Naive B cell (primary cell): ENCODE measurements at regions not wholly inside any gene's neighbourhood (a gene's known extent, or its start where the extent isn't known, plus 50 kb on each side); places are given as distances from the start of the nearest gene placed in this dataset.

ENCODE experiments used
- ATAC-seq, 2 donors: fragments of 150-1000 bp; cut with Tn5 transposase; 2 replicates each; pipeline ENCODE4 v1.10.0; 2021; ENCODE audit warnings: low read depth in 2 of 2, mild to moderate bottlenecking in 2 of 2, moderate library complexity in 2 of 2
- DNase-seq: peaks from one replicate; pipeline ENCODE4 v3.0.0; 2022
- H3K27ac Mint-ChIP-seq, 6 donors: one replicate each; pipeline ENCODE4 v1.8.0; 2020 to 2022; ENCODE audit warnings: mild to moderate bottlenecking in 6 of 6, mixed read lengths in 6 of 6, moderate library complexity in 5 of 6, inconsistent platforms in 2 of 6
- H3K27me3 Mint-ChIP-seq, 3 donors: one replicate each; pipeline ENCODE4 v1.8.0; 2021 to 2022; ENCODE audit warnings: mixed read lengths in 3 of 3, mild to moderate bottlenecking in 1 of 3
- H3K36me3 Mint-ChIP-seq, 2 donors: one replicate each; pipeline ENCODE4 v1.8.0; 2020 to 2022; ENCODE audit warnings: mixed read lengths in 2 of 2, inconsistent platforms in 1 of 2, mild to moderate bottlenecking in 1 of 2
- H3K4me1 Mint-ChIP-seq, 3 donors: one replicate each; pipeline ENCODE4 v1.8.0; 2020 to 2022; ENCODE audit warnings: mixed read lengths in 3 of 3, inconsistent platforms in 1 of 3, mild to moderate bottlenecking in 1 of 3, moderate library complexity in 1 of 3
- H3K4me3 Mint-ChIP-seq, 8 donors: one replicate each; pipeline ENCODE4 v1.8.0; 2020 to 2022; ENCODE audit warnings: mild to moderate bottlenecking in 8 of 8, mixed read lengths in 8 of 8, moderate library complexity in 8 of 8, inconsistent platforms in 2 of 8
- H3K9me3 Mint-ChIP-seq, 7 donors: one replicate each; pipeline ENCODE4 v1.8.0; 2020 to 2022; ENCODE audit warnings: mixed read lengths in 7 of 7, mild to moderate bottlenecking in 5 of 7, inconsistent platforms in 2 of 7, moderate library complexity in 1 of 7

GRCh38 chr4:33187035-33187434 lies 2466.9 kb downstream of the PCDH7 start:
- Mint-ChIP-seq H3K36me3 (no peaks in the 10 kb centered on the region), H3K9me3 (peaks cover 0 to 8% (median 3%) of the 10 kb centered on the region in 7 donors), H3K4me3 (no peak overlapping the region), H3K4me1 (no peaks in the 10 kb centered on the region), H3K27ac (no peak overlapping the region), H3K27me3 (no peaks in the 10 kb centered on the region)
- ATAC-seq (no peak), DNase-seq (no peak)

- peaks cover 0 to 3% (median 0%) of the 10 kb centered on the region in 7 donors for H3K9me3 Mint-ChIP-seq
- no peak overlapping the region for H3K27ac Mint-ChIP-seq
- no peaks in the 10 kb centered on the region for H3K4me1 Mint-ChIP-seq
- no peaks in the 10 kb centered on the region for H3K27me3 Mint-ChIP-seq
- H3K4me3 Mint-ChIP-seq: no peak overlapping the region
- no peaks in the 10 kb centered on the region for H3K36me3 Mint-ChIP-seq
- no peak for ATAC-seq
- no peak for DNase-seq
Measured at GRCh38 chr4:33188733-33189132, 2468.6 kb downstream of the PCDH7 start.

- ATAC-seq (no peak), DNase-seq (no peak)
- Mint-ChIP-seq H3K36me3 (no peaks in the 10 kb centered on the region), H3K4me1 (no peaks in the 10 kb centered on the region), H3K9me3 (no peaks in the 10 kb centered on the region), H3K27me3 (no peaks in the 10 kb centered on the region), H3K4me3 (no peak overlapping the region), H3K27ac (no peak overlapping the region)
Measured at GRCh38 chr4:33189169-33189568, 2469.0 kb downstream of the PCDH7 start.

GRCh38 chr4:33193109-33193508 lies 2472.9 kb downstream of the PCDH7 start:
- DNase-seq: no peak

GRCh38 chr4:33200377-33200776 lies 2480.2 kb downstream of the PCDH7 start:
- Mint-ChIP-seq H3K27me3 (no peaks in the 10 kb centered on the region), H3K27ac (no peak overlapping the region), H3K36me3 (no peaks in the 10 kb centered on the region), H3K9me3 (peaks cover 0 to 19% (median 2%) of the 10 kb centered on the region in 7 donors), H3K4me1 (no peaks in the 10 kb centered on the region), H3K4me3 (no peak overlapping the region)
- ATAC-seq (no peak), DNase-seq (no peak)

More at GRCh38 chr4:33193109-33193508, 2472.9 kb downstream of the PCDH7 start:
- no peak for ATAC-seq
- Mint-ChIP-seq H3K36me3 (no peaks in the 10 kb centered on the region), H3K4me3 (no peak overlapping the region), H3K27ac (no peak overlapping the region), H3K27me3 (no peaks in the 10 kb centered on the region), H3K9me3 (peaks cover 0 to 3% (median 0%) of the 10 kb centered on the region in 7 donors), H3K4me1 (no peaks in the 10 kb centered on the region)

- Mint-ChIP-seq H3K36me3 (no peaks in the 10 kb centered on the region), H3K4me3 (no peak overlapping the region), H3K27me3 (no peaks in the 10 kb centered on the region), H3K27ac (no peak overlapping the region), H3K4me1 (no peaks in the 10 kb centered on the region), H3K9me3 (peaks cover 0 to 5% (median 4%) of the 10 kb centered on the region in 7 donors)
- ATAC-seq (no peak), DNase-seq (no peak)
Measured at GRCh38 chr4:33218238-33218637, 2498.1 kb downstream of the PCDH7 start.

- H3K4me1 Mint-ChIP-seq: no peaks in the 10 kb centered on the region
- H3K36me3 Mint-ChIP-seq: no peaks in the 10 kb centered on the region
- H3K9me3 Mint-ChIP-seq: peaks cover 0 to 9% (median 6%) of the 10 kb centered on the region in 7 donors
- H3K27me3 Mint-ChIP-seq: no peaks in the 10 kb centered on the region
- ATAC-seq: no peak
- no peak for DNase-seq
- no peak overlapping the region for H3K4me3 Mint-ChIP-seq
- no peak overlapping the region for H3K27ac Mint-ChIP-seq
Measured at GRCh38 chr4:33226133-33226532, 2506.0 kb downstream of the PCDH7 start.

GRCh38 chr4:33226783-33227182 lies 2506.6 kb downstream of the PCDH7 start:
- Mint-ChIP-seq H3K36me3 (no peaks in the 10 kb centered on the region), H3K4me3 (no peak overlapping the region), H3K4me1 (no peaks in the 10 kb centered on the region)

GRCh38 chr4:33255094-33255493 lies 2534.9 kb downstream of the PCDH7 start:
- Mint-ChIP-seq H3K27ac (peak overlapping the region in 1 of 6 donors; percentile 59), H3K4me1 (no peaks in the 10 kb centered on the region), H3K36me3 (no peaks in the 10 kb centered on the region), H3K9me3 (peaks cover 0 to 6% (median 3%) of the 10 kb centered on the region in 7 donors), H3K27me3 (no peaks in the 10 kb centered on the region), H3K4me3 (no peak overlapping the region)
- DNase-seq (no peak), ATAC-seq (no peak)

More at GRCh38 chr4:33226783-33227182, 2506.6 kb downstream of the PCDH7 start:
- Mint-ChIP-seq H3K9me3 (peaks cover 0 to 9% (median 6%) of the 10 kb centered on the region in 7 donors), H3K27me3 (no peaks in the 10 kb centered on the region), H3K27ac (no peak overlapping the region)
- ATAC-seq (no peak), DNase-seq (no peak)

GRCh38 chr4:33255507-33255906 lies 2535.3 kb downstream of the PCDH7 start:
- Mint-ChIP-seq H3K36me3 (no peaks in the 10 kb centered on the region), H3K4me1 (no peaks in the 10 kb centered on the region), H3K4me3 (no peak overlapping the region), H3K27ac (no peak overlapping the region), H3K27me3 (no peaks in the 10 kb centered on the region), H3K9me3 (peaks cover 0 to 5% (median 3%) of the 10 kb centered on the region in 7 donors)
- no peak for DNase-seq
- ATAC-seq: no peak

- H3K36me3 Mint-ChIP-seq: no peaks in the 10 kb centered on the region
- no peaks in the 10 kb centered on the region for H3K4me1 Mint-ChIP-seq
- H3K27ac Mint-ChIP-seq: no peak overlapping the region
- H3K9me3 Mint-ChIP-seq: peaks cover 0 to 4% (median 0%) of the 10 kb centered on the region in 7 donors
- H3K27me3 Mint-ChIP-seq: no peaks in the 10 kb centered on the region
- no peak for DNase-seq
- no peak overlapping the region for H3K4me3 Mint-ChIP-seq
- no peak for ATAC-seq
Measured at GRCh38 chr4:33262824-33263223, 2542.7 kb downstream of the PCDH7 start.

GRCh38 chr4:33268776-33269175 lies 2548.6 kb downstream of the PCDH7 start:
- H3K9me3 Mint-ChIP-seq: peaks cover 0 to 4% (median 0%) of the 10 kb centered on the region in 7 donors
- H3K27ac Mint-ChIP-seq: no peak overlapping the region
- no peaks in the 10 kb centered on the region for H3K36me3 Mint-ChIP-seq
- H3K4me3 Mint-ChIP-seq: no peak overlapping the region
- H3K4me1 Mint-ChIP-seq: no peaks in the 10 kb centered on the region
- H3K27me3 Mint-ChIP-seq: no peaks in the 10 kb centered on the region
- DNase-seq: no peak
- no peak for ATAC-seq

- no peaks in the 10 kb centered on the region for H3K27me3 Mint-ChIP-seq
- H3K4me3 Mint-ChIP-seq: no peak overlapping the region
- H3K36me3 Mint-ChIP-seq: no peaks in the 10 kb centered on the region
- ATAC-seq (no peak), DNase-seq (no peak)
- H3K4me1 Mint-ChIP-seq: no peaks in the 10 kb centered on the region
- H3K27ac Mint-ChIP-seq: no peak overlapping the region
- peaks cover 0 to 4% (median 0%) of the 10 kb centered on the region in 7 donors for H3K9me3 Mint-ChIP-seq
Measured at GRCh38 chr4:33270403-33270802, 2550.2 kb downstream of the PCDH7 start.

- Mint-ChIP-seq H3K4me1 (no peaks in the 10 kb centered on the region), H3K27ac (no peak overlapping the region), H3K27me3 (no peaks in the 10 kb centered on the region), H3K4me3 (no peak overlapping the region), H3K36me3 (no peaks in the 10 kb centered on the region), H3K9me3 (peaks cover 0 to 4% (median 0%) of the 10 kb centered on the region in 7 donors)
- no peak for DNase-seq
- no peak for ATAC-seq
Measured at GRCh38 chr4:33272722-33273121, 2552.6 kb downstream of the PCDH7 start.

GRCh38 chr4:33283818-33284217 lies 2563.6 kb downstream of the PCDH7 start:
- no peaks in the 10 kb centered on the region for H3K36me3 Mint-ChIP-seq
- H3K9me3 Mint-ChIP-seq: peaks cover 0 to 12% (median 2%) of the 10 kb centered on the region in 7 donors
- no peak overlapping the region for H3K4me3 Mint-ChIP-seq
- ATAC-seq: no peak
- H3K4me1 Mint-ChIP-seq: no peaks in the 10 kb centered on the region
- no peak for DNase-seq
- no peak overlapping the region for H3K27ac Mint-ChIP-seq
- H3K27me3 Mint-ChIP-seq: no peaks in the 10 kb centered on the region
